GM18870 (cell line): ENCODE measurements at regions not wholly inside any gene's neighbourhood (a gene's known extent, or its start where the extent isn't known, plus 50 kb on each side); places are given as distances from the start of the nearest gene placed in this dataset.
"Not testable (repeated sequence)": the region's sequence is repeated elsewhere in the genome, so short reads cannot be mapped to it uniquely, and the experiment has no call there.

Experiments used
- ATAC-seq: cut with Tn5 transposase; IDR thresholded peaks from one replicate; pipeline ENCODE4 v1.9.1; 2021; ENCODE audit warnings: moderate library complexity; ENCODE audit not compliant: unreplicated experiment

DNA sequence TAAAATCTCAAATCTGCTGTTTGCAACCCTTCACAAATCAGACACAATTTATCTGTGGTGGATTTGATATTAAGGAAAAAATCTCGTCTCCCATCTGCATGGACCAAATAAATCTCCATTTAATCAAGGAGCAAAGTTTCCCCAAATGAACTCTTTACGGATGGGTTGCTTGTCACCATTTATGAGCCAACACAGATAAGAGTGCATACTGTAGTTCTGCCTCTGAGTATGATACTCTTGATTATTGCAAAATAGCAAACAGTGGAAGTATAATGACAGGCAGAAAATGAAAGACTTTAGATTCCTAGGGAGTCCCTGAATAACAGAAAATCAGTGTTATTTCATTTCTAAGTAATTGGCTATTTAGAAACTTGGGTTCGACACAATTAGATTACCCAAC, 1395.9 kb downstream of the FAM181B start:
- ATAC-seq: no peak

DNA sequence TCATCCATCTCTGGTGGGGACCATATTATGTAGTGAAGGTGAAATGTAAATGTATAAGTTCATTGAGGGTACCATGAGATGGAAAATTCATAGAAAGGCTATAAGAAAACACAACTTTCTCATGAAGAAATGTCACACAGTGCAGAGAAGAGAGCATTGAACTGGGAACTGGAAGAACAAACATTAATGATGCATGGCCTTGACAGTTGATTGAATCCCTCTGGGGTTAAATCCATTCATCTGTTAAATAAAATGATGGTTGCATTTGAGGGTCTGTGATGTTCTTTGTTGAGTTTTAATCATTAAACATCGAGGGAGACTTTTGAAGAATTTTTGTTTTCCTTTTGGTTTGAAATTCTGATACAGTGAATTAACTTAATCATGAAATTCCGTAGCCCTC, 1401.4 kb downstream of the FAM181B start:
- no peak for ATAC-seq

DNA sequence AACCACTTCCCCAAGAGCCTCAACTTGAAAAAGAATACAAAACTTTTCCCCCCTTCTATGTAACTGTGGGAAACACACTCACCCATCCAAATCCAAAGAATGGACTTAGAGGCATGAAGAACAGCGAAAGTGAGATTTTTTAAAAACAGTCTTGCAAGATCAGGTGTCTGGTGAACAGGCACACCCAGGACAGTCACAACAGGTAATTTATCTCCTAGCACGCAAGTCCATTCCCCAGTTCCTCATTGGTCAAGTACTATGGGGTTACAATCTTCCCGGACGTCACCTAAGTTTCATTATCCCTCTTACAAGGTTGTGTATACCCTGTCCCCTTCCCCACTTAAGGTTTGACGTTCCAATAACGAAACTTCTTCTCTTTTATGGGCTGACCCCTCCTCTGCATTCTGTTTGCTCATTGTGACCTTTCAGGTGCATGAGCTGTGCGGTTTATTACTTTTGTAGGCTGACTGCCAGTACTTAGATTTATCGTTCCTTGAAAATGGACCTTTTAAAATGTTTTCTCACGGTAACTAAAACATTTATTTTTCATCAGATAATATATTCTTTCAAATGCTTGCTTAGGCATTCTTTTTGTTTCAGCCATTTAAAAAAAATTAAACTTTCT, 1401.9 kb downstream of the FAM181B start:
- ATAC-seq: no peak

DNA sequence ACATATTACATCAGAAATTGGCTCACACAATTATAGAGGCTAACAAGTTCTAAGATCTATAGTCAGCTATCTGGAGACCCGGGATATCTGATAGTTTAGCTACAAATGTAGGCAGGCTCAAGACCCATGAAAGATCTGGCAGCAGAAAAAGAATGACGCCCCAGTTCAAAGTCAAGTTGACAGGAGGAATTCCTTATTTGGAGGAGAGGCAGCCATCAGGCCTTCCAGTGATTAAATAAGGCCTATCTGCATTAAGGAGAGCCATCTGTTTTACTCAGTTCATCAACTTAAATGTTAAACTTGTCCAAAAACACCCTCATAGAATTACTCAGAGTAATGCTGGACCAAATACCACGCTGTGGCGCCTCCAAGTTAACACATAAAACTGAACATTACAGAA, 1402.6 kb downstream of the FAM181B start:
- ATAC-seq: no peak

DNA sequence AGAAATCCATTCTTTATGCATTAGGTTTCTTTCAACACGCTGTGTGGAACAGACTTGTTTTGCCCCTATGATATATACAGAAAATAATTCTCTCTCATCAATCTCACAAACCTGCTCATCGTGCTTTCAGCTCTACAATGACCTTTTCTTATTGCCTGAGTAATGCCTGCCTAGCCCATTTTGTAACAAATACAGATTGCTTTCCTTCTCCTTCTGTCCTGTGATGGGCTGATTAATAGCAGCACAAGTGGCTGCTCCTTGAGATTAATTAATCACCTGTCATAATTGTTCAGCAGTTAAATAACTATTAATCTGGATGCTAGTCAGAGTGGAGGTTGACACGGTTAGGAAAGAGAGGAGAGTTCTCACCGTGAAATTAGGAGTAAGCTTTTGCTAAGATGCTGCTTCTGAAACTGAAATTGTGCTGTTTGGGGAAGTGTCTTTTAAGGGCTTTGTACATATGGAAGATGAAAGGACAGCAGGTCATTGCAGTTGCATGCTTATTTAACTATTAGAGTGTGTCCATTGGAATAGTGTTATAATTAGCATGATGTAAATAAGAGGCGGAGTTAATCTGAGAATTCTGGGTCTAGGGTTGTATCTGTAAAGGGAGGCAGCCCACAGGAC, 1430.5 kb downstream of the FAM181B start:
- no peak for ATAC-seq

DNA sequence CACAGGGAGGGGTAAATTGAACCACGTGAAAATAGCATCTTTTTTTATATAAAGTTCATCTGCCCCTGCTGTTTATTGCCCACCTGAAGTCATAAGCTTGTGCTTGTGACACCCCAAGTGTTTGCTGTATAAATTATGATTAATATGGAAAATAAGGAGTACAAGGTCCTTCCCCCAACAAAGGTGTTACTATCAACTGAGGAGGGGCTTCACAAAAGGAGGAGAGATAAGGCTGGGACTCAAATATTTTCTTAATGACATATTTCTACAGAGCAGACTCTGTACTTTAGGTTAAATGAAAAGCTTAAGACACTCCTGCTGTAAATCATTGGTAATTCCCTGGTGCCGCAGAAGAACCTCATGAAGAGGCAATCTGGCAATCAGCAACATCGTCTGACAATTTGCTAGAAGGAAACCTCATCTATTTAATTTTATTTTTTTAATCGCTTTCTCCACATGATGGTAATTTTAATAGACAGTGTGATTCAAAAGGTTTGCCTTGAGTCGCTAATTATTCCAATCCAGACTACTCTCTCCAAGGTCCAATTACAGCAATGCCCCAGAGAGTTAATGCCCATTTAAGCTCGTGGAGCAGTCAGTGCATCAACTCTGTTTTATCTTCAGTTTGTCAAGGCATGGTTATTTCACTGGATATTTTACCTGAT, 1432.4 kb downstream of the FAM181B start:
- ATAC-seq: no peak

DNA sequence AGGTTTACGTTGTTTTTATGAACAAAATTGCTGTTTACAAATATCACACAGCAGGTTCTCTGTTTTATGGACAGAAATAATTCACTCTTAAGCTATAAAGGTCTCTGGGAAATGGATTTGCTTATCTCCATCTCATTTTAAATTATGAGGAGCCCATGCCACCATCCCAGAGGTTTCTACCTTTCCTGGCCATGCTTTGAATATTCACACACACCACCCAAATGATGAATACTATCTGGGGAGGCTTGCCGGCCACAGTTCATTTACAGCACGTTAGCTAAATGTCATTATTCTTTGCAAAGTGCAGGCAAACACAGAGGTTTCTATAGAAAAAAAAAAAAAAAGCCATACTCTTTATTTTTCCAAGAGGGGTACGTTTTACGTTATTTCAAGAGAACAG, 1446.7 kb downstream of the FAM181B start:
- ATAC-seq: no peak

DNA sequence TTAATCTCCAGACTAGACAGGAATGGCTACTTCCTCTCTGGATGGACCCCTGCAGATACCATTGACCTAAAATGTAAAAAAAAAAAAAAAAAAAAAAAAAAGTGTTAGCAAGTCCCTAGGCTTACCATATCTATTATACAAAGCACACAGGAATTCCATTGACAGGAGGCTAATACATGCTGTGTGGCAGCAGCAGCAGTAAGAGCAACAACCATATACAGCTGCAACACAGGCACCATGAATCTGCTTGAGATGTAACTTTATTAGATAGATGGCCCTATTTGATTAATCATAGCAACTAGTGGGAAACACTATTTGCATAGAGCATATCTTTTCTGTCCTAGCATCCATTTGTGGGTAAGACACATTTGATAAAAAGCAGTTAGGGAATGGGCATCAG, 1447.1 kb downstream of the FAM181B start:
- no peak for ATAC-seq

DNA sequence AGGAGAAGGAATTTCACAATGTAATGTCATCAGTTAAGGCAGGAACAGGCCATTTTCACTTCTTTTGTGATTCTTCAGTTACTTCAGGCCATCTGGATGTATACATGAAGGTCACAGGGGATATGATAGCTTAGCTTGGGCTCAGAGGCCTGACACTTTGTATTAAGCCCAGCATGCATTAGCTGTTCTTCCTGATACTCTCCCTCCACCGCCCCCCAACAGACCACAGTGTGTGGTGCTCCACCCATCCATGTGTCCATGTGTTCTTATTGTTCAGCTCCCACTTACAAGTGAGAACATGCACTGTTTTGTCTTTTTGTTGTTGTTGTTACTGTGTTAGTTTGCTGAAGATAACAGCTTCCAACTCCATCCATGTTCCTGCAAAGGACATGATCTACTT, 1453.4 kb downstream of the FAM181B start:
- ATAC-seq: not testable (repeated sequence)

DNA sequence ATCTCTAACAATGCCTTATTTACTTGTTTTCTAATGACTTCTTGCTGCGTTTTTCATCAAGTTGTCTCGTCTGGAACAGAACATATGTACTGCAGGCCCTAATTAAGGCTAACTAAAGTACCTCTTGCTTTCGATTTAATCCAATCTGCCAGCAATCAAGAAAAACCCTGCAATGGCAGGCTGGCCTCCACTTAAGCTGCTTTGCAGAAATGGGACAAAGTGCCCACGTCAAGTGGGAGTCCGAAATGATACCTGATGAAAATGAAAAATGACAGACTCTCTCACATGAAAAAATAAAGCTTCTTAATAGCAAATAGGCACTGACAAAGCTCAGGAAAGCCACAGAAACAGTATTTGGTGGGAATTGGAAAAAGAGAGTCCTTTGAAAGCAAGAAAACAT, 1454.7 kb downstream of the FAM181B start:
- ATAC-seq: no peak

DNA sequence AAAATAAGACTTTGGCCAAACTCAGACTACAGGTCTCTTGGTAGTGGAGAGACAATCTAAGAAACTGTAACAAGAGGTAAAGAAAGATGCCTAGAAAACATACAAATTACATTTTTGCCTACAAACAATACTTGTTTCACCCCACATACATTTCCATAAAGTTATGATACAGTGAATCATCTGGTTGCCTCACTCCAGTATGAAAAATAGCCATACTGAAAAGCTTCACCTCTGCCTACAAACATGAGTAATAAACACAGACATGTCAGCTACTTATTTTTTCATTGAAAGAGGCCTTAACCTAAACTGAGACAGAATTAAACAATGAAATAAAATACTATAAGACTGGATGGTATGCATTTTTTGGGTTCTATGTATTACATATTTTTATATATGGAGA, 1463.0 kb downstream of the FAM181B start:
- no peak for ATAC-seq

DNA sequence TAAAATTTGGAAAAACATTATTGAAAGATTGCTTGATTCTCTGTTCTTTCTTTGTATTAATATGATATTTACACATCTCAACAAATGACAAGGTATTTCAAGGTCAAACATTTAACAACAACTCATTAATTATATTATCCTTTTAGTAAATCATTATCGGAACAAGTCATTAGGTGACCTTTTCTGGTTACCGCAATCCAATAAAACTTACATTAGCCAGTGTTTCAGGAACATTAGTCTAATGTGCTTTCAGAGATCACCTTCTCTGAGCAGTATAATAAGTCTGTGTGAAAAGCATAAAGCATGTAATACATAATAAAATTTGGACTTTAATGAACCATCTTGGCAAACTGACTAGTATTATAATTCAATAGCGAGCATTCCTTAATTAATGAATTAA, 1466.4 kb downstream of the FAM181B start:
- ATAC-seq: no peak

DNA sequence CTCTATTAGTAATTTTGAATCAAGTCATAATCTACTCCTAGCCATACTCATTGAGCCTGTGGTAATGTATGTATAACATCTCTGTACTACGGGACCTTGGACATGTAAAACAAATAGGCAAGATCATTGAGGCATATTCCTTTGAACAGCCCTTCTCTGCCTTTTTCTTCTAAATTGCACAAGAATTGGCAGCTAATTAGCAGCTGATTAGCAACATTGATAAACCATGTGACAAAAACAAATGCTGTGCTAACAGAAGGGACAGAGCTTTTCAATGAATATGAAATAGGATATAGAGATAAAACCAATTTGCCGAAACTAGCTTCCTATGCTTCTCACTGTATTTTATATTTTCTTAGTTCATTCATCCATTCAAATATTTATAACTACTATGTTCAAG, 1474.2 kb downstream of the FAM181B start:
- ATAC-seq: no peak

DNA sequence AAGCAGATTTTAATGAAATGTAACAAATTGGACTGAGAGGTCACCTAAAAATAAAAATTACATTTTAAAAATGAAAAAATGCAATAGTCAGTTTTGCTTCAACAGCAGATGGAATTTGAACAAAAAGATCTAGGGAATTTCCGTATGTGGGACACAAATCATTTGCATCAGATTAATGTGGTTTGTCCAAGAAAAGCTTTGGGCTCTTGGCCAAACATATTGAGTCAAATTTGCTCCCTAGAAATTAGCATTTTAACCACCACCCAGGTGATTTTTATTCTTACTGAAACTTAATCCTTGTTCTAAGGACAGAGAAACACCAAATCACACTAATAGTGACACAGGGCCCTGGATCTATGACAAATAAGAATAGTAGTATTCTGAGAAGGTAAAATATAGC, 1477.8 kb downstream of the FAM181B start:
- no peak for ATAC-seq

DNA sequence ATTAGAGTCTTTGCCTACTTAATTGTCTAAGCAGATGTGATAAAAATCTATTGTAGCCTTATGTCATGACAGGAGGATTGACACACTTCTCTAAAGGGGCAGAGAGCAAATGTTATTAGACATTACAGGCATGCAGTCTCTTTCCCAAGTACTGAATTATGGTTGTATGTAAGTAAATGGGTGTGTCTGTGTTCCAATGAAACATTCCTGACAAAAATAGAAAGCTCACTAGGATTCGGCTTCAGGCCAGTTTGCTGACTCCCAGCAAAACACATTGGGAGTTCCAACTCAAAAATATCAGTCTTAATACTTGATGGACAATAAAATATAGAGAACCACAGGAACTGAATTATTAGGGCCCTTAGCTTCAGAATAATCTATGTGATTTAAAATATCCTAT, 1480.4 kb downstream of the FAM181B start:
- no peak for ATAC-seq

DNA sequence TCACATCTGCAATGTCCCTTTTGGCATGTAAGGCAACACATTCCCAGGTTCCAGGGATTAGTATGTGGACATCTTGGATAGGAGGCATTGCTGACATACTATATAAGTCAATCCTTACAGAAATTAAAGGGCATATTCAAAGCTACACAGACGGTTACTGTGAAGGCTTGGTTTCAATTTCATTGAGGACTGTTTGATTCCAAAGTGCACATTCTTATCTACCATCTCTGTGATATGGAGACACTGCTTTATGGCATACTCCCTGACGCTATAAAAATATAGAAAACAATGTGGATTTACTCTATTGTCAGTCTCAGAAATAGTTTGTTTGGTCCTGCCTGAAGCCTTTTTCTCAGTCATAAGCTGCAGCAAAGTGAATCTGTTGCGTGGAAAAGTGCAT, 1486.7 kb downstream of the FAM181B start:
- no peak for ATAC-seq

DNA sequence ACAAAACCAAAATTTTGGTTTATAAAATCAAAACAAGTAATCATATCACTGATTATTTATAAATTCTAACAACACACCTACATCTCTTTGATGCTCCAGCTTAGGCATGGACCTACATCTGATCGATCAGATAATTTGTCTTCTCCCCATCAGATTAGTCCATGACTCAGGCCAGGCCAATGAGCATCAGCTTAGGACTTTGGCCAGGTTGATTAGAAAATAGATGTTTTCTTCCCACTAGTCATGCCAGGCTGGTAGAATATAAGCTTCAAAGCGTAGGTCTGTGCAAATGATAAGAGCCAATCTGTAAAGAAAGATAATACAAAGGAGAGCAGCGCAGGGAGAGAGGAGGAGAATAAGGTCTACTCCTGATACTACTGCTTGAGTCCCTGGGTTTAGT, 1487.9 kb downstream of the FAM181B start:
- ATAC-seq: no peak

DNA sequence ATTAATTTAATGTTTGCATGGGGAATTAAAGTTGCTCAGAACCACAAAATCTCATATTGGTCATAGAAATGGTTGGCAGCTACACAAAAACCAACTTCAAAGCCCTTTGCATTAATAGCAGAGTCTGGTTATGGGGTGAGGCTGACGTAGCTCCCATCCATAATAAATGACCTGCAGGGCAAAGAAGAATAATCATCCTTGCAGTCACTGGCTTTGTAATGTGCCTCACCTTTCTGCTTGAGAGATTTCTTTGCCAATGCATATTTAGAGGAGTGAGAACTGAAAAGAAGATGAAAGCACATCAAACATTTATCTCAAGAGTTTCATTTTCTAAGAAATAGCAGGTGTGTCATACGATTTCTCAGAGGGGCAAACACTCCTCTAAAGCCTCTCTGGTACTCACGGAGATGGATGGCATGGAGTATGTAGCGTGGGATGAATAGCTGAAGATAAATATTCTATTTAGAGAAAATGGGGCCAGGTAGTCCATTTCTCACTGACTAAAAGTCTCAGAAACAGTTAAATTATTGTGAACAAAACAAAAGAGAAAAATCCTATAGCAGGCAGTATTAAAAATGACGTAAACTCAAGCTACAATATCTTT, 1491.9 kb downstream of the FAM181B start:
- no peak for ATAC-seq

DNA sequence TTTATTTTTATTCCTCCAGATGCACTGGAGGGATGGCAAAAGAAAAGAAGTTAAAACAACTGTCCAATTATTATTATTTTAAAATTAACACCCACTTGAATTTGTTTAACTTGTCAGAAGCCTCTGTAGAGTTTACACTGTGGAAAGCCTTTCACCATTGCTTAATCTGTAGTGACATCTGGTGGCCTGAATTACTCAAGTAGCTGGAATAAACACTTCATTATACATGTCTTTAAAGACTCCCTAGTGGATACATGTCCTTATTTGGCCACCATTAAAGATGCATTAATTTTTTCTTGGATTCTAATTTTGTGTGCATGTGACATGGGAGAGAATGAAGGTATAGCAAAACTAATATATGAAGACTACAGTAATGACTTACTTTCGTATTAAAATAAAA, 1496.5 kb downstream of the FAM181B start:
- peak; percentile 48 for ATAC-seq

DNA sequence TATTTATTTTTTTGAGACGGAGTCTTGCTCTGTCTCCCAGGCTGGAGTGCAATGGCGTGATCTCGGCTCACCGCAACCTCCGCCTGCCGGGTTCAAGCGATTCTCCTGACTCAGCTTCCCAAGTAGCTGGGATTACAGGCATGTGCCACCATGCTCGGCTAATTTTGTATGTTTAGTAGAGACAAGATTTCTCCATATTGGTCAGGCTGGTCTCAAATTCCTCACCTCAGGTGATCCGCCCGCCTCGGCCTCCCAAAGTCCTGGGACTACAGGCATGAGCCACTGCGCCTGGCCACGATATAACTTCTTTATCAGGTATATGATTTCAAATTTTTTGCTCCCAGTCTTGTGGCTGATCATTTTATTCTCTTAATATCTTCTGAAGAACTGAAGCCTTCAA, 1506.3 kb downstream of the FAM181B start:
- ATAC-seq: not testable (repeated sequence)

DNA sequence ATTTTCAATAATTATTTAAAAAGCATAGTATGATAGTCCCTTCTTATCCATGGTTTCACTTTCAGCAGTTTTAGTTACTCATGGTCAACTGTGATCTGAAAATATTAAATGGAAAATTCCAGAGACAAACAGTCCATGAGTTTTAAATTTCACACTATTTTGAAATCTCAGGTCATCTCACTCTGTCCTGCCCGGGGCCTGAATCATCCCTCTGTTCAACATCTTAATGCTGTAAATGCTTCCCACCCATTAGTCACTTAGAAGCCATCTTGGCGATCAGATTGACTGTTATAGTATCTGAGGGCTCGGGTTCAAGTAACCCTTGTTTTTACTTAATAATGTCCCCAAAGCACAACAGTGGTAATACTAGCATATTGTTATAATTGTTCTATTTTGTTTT, 1509.3 kb downstream of the FAM181B start:
- ATAC-seq: no peak

DNA sequence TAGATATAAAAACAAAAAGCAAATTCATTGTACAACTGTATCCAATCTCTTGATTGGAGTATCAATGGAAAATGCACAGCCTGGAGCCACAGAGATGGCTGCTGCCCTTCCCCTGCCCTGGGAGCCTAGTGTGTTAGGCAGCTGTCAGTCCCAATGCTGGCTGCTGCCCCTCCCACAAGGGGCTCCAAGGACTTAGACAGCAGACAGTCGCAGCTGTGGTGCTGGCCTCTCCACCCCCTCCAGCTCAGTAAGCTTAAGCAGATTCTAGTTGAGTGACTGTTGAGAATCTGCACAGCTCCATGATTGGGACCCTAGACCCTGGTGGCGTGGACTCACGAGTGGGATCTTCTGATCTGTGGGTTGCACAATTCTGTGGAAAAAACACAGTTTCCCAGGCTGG, 1511.2 kb downstream of the FAM181B start:
- no peak for ATAC-seq
